Bronchial epithelial cell (primary cell): ENCODE measurements at regions not wholly inside any gene's neighbourhood (a gene's known extent, or its start where the extent isn't known, plus 50 kb on each side); places are given as distances from the start of the nearest gene placed in this dataset.
A peak's percentile ranks its signal among the peaks of the same experiment; 100 is the strongest.

Source experiments
- DNase-seq: peaks from one replicate; pipeline ENCODE4 v3.0.0-alpha.2; 2010; ENCODE audit warnings: low read depth
- FAIRE-seq: peaks from 2 replicates; lab custom pipeline; 2011; peaks lifted over from hg19 to GRCh38; lab: Jason Lieb, UNC
- H3K27me3 ChIP-seq: 2 replicates; pipeline ENCODE4 v1.5.1; 2011; ENCODE audit warnings: low read length; ENCODE audit not compliant: control insufficient read depth, insufficient read depth
- H3K36me3 ChIP-seq: 2 replicates; pipeline ENCODE4 v1.5.1; 2011; ENCODE audit warnings: low read length; ENCODE audit not compliant: control insufficient read depth, insufficient read depth
- H3K4me3 ChIP-seq: 2 replicates; pipeline ENCODE4 v1.5.1; 2011; ENCODE audit warnings: mild to moderate bottlenecking, low read depth, low read length, control low read depth
- TF ChIP-seq, protein P1 (sequence below): IDR thresholded peaks from 2 replicates; pipeline ENCODE4 v1.5.1; 2011; ENCODE audit warnings: mild to moderate bottlenecking, moderate library complexity, low read length, control low read depth, inconsistent platforms; ENCODE audit not compliant: insufficient read depth, severe bottlenecking

DNA sequence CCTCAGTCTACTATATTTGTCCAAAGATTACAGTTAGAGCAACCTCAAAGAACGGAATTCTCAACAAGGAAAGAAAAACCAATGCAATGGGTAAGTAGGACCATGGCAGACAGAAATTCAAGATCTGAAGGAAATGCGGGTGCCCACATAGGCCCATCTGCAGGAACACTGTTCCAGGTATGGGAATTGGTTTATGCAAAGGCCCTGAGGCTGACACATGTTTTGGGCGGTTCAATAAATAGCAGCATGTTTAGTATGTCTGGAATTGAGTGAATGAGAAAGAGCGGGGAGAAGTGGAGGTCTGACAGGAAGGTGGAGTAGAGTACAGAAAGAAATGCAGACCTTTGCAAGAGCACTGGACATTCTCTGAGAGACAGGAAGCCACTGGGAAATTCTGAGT is 164.7 kb upstream of the KLF12 start:
- TF ChIP-seq, protein P1, sequence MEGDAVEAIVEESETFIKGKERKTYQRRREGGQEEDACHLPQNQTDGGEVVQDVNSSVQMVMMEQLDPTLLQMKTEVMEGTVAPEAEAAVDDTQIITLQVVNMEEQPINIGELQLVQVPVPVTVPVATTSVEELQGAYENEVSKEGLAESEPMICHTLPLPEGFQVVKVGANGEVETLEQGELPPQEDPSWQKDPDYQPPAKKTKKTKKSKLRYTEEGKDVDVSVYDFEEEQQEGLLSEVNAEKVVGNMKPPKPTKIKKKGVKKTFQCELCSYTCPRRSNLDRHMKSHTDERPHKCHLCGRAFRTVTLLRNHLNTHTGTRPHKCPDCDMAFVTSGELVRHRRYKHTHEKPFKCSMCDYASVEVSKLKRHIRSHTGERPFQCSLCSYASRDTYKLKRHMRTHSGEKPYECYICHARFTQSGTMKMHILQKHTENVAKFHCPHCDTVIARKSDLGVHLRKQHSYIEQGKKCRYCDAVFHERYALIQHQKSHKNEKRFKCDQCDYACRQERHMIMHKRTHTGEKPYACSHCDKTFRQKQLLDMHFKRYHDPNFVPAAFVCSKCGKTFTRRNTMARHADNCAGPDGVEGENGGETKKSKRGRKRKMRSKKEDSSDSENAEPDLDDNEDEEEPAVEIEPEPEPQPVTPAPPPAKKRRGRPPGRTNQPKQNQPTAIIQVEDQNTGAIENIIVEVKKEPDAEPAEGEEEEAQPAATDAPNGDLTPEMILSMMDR = no peak
- no peak for FAIRE-seq
- Histone ChIP-seq H3K27me3 (no peaks in the 10 kb centered on the region), H3K36me3 (no peaks in the 10 kb centered on the region), H3K4me3 (no peak overlapping the region)
- no peak for DNase-seq

DNA sequence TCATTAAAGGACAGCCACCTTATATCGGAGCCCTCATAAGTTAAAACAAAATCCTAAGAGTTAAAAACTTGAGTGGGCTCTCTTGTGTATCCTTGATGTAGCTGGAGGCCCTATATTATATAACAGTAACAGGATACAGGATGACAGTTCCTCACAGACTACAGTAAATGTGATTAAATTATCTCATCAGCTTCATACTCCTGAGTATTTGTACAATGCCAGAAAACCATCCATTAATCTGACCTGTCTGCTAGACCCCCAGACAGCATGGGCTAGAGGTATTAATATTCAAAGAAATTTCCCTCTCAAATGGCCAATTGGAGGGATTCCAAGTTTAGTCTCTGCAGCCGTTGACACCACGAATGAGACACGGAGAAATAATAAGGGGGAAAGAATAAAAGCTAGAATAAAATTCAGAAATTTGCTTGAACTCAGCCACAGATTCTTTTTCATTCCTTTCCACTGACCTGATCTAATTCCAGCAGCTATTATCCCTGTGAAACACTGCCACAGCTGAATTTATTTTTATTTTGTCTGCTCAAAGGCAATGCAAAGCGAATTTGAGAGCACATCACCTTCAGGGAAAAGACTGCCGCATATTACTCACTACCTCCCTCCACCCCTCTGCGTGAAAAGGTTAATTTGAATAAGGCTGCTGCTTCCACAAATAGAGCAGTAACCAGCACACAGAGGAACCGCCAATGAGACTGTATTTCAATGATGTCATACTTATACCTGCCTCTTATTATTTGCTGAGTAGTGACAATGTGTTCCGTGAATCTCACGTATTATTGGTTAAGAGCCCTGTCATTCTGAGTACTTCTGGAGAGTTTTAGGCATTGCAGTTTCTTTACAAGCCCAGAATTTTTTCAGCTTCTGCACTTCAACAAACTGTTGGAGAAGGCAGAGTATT is 155.9 kb upstream of the KLF12 start:
- no peak for FAIRE-seq
- H3K4me3 ChIP-seq = no peak overlapping the region
- TF ChIP-seq, protein P1 = no peak
- H3K27me3 ChIP-seq = no peaks in the 10 kb centered on the region
- no peaks in the 10 kb centered on the region for H3K36me3 ChIP-seq
- peak; percentile 98 for DNase-seq

DNA sequence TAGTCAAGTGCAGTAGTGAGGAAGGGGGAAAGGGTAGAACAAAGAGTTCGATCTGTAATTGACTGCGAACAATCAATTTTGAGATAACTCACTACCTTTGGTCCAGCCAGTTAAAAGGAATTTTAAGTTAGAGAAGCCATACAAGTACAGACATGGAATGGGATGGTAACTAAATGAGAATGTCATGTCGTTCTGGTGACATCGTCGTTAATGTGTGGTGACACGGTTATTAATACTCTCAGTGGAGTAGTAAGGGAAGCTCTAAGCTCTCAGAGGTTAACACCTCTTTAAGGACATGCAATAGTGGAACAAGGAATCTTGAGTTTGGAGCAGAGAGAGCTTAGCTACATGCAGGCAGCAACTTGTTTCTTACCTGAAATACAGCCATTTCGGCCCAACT is 154.9 kb upstream of the KLF12 start:
- H3K27me3 ChIP-seq = no peaks in the 10 kb centered on the region
- no peak overlapping the region for H3K4me3 ChIP-seq
- FAIRE-seq = no peak
- H3K36me3 ChIP-seq = no peaks in the 10 kb centered on the region
- TF ChIP-seq, protein P1 = no peak
- DNase-seq = peak; percentile 17

DNA sequence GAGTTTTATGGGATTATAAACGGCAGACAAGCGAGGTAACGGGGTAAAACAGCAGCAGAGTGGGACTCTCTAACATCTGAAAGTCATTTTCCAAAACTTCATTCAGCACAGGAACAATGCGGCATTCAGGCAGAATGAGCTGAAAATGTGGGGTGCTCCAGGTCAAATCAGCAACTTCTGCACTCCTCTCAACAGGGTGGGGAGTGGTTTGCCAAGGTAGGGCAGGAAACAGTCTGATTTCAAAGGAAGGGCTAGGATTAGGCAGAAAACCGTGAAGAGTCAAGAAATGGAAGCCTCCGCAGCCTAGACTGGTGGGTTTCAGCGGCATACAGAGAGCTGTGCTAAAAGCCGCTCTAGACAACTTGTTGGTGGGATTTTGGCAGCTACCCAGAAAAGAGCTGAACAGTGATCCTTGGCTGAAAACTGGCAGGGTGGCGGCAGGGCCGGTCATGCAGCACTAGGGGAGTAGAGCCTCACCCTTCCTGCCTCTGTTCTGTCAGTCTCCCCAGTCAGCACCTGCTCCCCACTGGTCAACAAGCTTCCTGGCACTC is 154.2 kb upstream of the KLF12 start:
- TF ChIP-seq, protein P1 = no peak
- peak overlapping the region; percentile 9 for H3K4me3 ChIP-seq
- FAIRE-seq (no peak), DNase-seq (peak; percentile 46)
- H3K27me3 ChIP-seq = no peaks in the 10 kb centered on the region
- H3K36me3 ChIP-seq = no peaks in the 10 kb centered on the region

DNA sequence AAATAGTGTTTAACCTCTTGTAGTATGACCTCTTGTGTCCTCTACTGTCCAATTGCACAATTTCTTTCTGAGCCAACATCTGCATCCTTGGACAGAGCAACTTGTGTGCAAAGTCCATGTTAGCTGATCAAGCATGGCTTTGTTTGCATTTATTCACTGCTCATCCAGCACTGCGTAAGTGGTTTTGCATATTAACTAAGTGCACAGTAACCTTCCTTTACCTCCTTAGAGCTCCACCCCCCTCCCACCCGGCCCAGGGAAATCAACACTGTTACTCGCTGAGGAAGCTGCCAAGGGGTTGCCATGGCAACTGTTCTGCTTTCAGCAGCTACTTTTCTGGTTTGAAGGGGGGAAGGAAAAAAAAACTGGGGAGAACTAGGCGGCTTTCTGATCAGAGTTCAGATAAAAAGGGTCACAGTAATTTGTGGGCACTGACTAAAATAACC is 153.5 kb upstream of the KLF12 start:
- TF ChIP-seq, protein P1 = no peak
- H3K36me3 ChIP-seq = no peaks in the 10 kb centered on the region
- FAIRE-seq (no peak), DNase-seq (peak; percentile 60)
- no peak overlapping the region for H3K4me3 ChIP-seq
- no peaks in the 10 kb centered on the region for H3K27me3 ChIP-seq
